ENCODE measurements at regions not wholly inside any gene's neighbourhood (a gene's known extent, or its start where the extent isn't known, plus 50 kb on each side); places are given as distances from the start of the nearest gene placed in this dataset.
"Not testable (repeated sequence)": the region's sequence is repeated elsewhere in the genome, so short reads cannot be mapped to it uniquely, and the experiment has no call there.

- no peak for DNase-seq
Observed at GRCh38 chr18:4758980-4759379, 303.9 kb upstream of the DLGAP1 start.

DNA sequence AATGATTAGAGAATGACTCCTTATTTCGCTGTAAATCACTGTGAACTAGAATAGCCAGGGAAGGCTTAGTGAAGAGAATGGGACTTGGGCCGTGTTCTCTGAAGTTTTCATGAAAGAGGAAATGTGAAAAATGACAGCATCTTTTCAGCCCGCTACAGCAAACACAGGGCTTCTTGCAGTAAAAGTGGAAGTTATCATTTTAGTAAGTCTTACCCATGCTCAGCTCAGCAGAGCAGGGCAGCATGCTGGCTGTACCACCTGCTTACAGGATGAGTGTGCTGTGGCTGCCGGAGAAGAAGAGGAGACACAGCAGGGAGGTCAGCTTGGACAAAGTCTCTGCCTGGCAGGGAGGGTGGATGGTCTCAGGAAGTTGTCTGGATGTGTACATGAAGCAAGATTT is 300.7 kb upstream of the DLGAP1 start:
- DNase-seq = no peak

- not testable (repeated sequence) for DNase-seq
Observed at GRCh38 chr18:4753151-4753550, 298.0 kb upstream of the DLGAP1 start.

DNA sequence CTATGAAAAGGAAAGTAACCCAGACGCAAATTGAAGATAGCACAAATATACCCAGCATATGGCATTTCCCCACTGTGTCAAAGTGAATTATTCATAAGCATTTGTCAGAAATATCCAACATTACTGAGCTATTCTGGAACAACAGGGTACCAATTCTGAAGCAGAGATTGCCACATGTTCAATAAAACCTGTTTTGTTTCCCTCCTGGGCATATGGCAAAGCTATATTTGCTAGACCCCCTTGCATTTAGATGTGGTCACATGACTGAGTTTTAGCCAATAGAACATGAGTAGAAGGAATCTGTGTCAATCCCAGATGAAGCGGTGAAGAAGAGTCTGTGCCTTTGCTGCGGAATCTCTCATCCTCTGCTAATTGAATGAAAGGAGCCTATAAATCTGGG is 296.4 kb upstream of the DLGAP1 start:
- DNase-seq = no peak

DNA sequence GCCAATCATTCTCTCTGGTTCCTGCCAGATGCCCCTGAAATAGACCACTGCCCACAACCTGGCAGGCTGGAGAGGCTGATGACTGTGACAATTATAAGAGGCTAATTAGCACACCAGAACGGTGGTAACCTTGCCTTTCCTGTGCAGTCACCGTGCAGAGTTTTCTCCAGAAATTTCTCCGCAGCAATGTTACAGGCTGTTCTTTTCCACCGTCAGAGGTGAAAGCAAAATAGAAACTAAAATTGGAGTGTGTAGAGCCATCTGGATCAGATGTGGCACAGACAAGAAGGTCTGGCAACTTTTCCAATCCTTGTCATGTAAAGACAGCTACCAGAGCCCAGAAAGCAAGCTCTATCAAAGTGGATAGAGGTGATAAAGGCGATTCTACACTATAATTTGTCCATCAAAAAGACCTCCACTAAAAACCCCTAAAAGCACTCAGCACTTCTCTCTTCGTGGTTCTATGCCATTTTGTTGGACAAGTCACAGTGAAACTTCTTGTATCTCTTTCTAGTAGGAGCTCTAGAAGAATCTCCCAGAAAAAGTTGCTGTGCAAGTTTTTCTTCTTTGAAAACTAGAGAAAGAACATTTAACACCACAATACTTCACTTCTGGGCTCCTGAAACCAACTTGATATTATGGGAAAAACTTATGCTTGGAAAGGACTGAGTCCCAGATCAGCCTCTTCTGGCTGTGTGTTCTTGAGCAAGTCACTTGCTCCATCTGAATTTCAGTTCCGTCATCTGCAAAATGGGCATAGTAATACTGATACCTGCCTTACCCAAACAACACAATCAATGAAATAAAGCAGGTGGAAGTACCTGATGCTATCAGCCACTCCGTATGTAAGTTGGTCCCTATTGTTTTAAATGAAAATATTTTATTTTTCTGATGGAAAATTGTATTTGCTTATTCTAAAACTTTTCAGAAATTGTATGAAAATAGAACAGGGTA is 295.6 kb upstream of the DLGAP1 start:
- DNase-seq = peak in 1 of 14 donors; percentile 22

- no peak for DNase-seq
Observed at GRCh38 chr18:4748975-4749374, 293.9 kb upstream of the DLGAP1 start.

DNA sequence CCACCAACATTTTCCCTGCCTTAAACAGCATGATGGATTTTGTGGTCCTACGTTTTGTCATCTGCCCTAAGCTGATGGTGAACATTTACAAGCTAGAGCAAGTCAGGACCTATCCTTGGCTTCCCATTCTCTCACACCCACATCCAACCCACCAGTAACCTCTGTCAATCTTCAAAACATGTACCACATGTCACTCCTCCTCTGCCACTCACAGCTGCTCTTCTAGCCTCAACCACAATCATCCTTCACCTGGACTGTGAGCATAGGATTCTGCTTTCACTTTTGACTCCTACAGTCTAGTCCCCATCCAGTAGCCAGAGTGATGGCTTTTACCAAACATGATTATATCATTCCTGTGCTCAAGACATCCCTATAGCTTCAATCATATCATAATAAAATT is 279.8 kb upstream of the DLGAP1 start:
- DNase-seq = no peak

- DNase-seq = peak in 1 of 14 donors; percentile 64
Observed at GRCh38 chr18:4734021-4734420, 278.9 kb upstream of the DLGAP1 start.

- DNase-seq = no peak
Observed at GRCh38 chr18:4721545-4721944, 266.4 kb upstream of the DLGAP1 start.

GRCh38 chr18:4720518-4720917 is 265.4 kb upstream of the DLGAP1 start:
- DNase-seq = no peak

DNA sequence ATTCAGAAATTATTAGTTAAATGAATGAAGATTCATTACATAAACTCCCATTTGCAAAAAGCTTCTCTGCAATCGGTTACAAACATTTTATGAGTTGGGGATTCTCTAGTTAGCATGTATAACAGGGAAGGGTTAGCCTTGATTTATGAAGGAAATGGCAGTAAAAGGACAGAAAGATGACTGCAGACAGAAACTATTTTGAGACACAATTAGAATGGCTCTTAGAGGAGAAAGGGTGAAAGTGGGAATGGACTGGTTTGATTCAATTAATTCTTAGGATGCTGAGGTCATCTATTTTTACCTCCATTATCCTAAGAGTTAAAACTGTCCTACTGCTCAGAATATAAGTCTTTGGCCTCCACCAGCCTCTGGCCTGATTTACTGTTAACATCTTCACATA is 250.8 kb upstream of the DLGAP1 start:
- no peak for DNase-seq

DNA sequence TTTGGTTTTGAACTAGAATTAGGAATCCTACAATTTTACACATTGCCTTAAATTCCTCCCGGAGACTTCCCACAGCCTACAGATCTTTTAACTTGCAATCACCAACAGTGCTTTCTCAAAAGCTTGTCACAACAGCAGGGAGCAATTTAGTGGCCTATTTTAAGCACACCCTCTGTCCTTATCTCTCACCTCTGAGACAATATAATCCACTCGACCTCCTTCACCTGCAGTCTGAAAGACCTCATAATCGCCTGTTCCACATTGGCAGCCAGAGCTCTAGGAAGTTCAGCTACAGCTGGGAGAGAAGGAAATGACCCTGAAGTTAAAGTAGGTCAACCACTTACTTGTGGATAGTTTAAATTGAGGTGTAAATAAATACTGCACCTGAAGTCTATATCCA is 249.7 kb upstream of the DLGAP1 start:
- no peak for DNase-seq

- no peak for DNase-seq
Observed at GRCh38 chr18:4691836-4692235, 236.7 kb upstream of the DLGAP1 start.

DNA sequence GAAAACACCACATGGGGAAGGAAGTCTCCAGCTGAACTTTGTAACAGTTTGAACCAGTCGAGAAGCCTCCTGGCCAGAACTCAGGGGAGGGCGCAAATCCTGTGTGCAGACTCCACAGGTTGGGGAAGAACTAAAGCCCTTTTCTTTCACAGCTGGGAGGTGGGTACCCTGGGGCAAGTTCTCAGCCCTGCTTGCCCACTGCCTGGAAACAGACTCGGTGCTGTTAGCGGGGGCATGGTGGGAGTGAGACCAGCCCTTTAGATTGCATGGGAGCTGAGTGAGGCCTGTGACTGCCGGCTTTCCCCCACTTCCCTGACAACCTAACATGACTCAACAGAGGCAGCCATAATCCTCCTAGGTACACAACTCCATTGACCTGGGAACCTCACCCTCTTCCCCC is 223.6 kb upstream of the DLGAP1 start:
- DNase-seq = not testable (repeated sequence)

DNA sequence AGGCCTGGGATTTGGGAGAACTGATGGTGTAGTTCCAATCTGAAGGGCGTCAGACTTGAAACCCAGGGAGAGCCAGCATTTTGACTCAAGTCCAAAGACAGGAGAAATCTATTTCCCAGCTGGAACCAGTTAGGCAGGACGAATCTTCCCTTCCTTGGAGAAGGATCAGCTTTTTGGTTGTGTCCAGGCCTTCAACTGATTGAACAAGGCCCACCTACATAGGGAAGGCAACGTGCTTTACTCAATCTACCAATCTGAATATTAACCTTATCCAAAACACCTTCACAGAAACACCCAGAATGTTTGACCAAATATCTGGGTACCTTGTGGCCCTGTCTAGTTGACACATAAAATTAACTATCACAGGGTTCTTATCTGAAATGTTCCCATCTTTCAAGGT is 221.9 kb upstream of the DLGAP1 start:
- DNase-seq = no peak

DNA sequence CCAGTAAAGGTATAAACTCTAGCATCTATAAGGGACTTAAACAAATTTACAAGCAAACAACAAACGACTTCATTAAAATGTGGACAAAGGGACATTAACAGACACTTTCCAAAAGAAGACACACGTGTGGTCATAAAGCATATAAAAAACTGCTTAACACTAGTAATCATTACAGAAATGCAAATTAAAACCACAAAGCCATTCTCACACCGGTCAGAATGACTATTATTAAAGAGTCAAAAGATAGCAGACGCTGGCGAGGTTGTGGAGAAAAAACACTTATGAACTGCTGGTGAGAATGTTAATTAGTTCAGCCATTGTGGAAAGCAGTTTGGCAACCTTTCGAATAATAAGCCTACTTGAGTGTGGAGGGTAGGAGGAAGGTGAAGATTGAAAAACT is 217.1 kb upstream of the DLGAP1 start:
- DNase-seq = no peak

GRCh38 chr18:4658804-4659203 is 203.7 kb upstream of the DLGAP1 start:
- no peak for DNase-seq

GRCh38 chr18:4653418-4653817 is 198.3 kb upstream of the DLGAP1 start:
- no peak for DNase-seq

- DNase-seq = no peak
Observed at GRCh38 chr18:4641771-4642368, 186.8 kb upstream of the DLGAP1 start.

- DNase-seq = no peak
Observed at GRCh38 chr18:4640349-4641012, 185.4 kb upstream of the DLGAP1 start.

- no peak for DNase-seq
Observed at GRCh38 chr18:4639628-4640310, 184.7 kb upstream of the DLGAP1 start.

DNA sequence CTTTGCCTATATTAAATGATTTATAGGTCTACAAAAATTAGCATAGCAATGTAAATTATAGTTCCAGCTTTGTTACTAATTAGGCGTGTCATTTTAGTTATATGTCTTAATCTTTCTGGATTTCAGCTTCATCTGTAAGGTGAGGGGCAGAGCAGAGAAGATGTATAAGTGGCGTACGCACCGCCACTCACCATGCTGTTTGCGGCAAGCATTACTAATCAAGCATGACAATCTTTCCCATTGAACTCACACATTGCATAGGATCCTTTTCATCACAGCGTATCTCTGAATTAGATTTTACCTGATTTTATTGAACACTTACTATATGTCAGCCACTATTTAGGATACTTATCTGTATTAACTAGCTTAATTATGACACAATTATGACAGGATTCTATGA is 183.6 kb upstream of the DLGAP1 start:
- DNase-seq = no peak

GRCh38 chr18:4637876-4638275 is 182.8 kb upstream of the DLGAP1 start:
- no peak for DNase-seq
